ENCODE measurements at regions not wholly inside any gene's neighbourhood (a gene's known extent, or its start where the extent isn't known, plus 50 kb on each side); places are given as distances from the start of the nearest gene placed in this dataset.

- Histone ChIP-seq H3K27ac (no peak overlapping the region), H3K36me3 (no peaks in the 10 kb centered on the region), H3K9me3 (no peaks in the 10 kb centered on the region), H3K27me3 (no peaks in the 10 kb centered on the region), H3K4me1 (no peaks in the 10 kb centered on the region), H3K4me3 (no peak overlapping the region)
- TF ChIP-seq EP300 (IDR thresholded peaks at IDR 0.05): no peak
- TF ChIP-seq, protein P1, sequence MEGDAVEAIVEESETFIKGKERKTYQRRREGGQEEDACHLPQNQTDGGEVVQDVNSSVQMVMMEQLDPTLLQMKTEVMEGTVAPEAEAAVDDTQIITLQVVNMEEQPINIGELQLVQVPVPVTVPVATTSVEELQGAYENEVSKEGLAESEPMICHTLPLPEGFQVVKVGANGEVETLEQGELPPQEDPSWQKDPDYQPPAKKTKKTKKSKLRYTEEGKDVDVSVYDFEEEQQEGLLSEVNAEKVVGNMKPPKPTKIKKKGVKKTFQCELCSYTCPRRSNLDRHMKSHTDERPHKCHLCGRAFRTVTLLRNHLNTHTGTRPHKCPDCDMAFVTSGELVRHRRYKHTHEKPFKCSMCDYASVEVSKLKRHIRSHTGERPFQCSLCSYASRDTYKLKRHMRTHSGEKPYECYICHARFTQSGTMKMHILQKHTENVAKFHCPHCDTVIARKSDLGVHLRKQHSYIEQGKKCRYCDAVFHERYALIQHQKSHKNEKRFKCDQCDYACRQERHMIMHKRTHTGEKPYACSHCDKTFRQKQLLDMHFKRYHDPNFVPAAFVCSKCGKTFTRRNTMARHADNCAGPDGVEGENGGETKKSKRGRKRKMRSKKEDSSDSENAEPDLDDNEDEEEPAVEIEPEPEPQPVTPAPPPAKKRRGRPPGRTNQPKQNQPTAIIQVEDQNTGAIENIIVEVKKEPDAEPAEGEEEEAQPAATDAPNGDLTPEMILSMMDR (IDR thresholded peaks at IDR 0.05): no peak
- no peak for TF ChIP-seq POLR2A (IDR thresholded peaks at IDR 0.05)
- no peak for DNase-seq (ENCODE audit: low spot score in 2 of 2)
- WGBS, 2 donors: 0% methylated on average over 1 of the region's 1 CpG
Observed at GRCh38 chr5:126104951-126105350, 318.3 kb upstream of the GRAMD2B start.

GRCh38 chr5:126106029-126106428 is 317.2 kb upstream of the GRAMD2B start:
- H3K36me3 ChIP-seq: no peaks in the 10 kb centered on the region
- WGBS, 2 donors: 59 to 73% methylated on average over 3 of the region's 3 CpGs
- H3K27me3 ChIP-seq: no peaks in the 10 kb centered on the region
- DNase-seq (ENCODE audit: low spot score in 2 of 2): no peak
- no peak overlapping the region for H3K4me3 ChIP-seq
- no peaks in the 10 kb centered on the region for H3K9me3 ChIP-seq
- no peak overlapping the region for H3K27ac ChIP-seq
- no peaks in the 10 kb centered on the region for H3K4me1 ChIP-seq
- TF ChIP-seq EP300 (IDR thresholded peaks at IDR 0.05): no peak
- no peak for TF ChIP-seq POLR2A (IDR thresholded peaks at IDR 0.05)

GRCh38 chr5:126107381-126107780 is 315.8 kb upstream of the GRAMD2B start:
- no peak for TF ChIP-seq POLR2A (IDR thresholded peaks at IDR 0.05)
- TF ChIP-seq EP300 (IDR thresholded peaks at IDR 0.05): no peak
- TF ChIP-seq, protein P1 (IDR thresholded peaks at IDR 0.05): no peak
- H3K4me1 ChIP-seq: no peaks in the 10 kb centered on the region
- 93 to 97% methylated on average over 2 of the region's 2 CpGs for WGBS, 2 donors
- no peak overlapping the region for H3K27ac ChIP-seq
- peaks cover 0 to 6% (median 0%) of the 10 kb centered on the region in 4 donors for H3K9me3 ChIP-seq
- H3K4me3 ChIP-seq: no peak overlapping the region
- H3K27me3 ChIP-seq: no peaks in the 10 kb centered on the region
- H3K36me3 ChIP-seq: no peaks in the 10 kb centered on the region
- DNase-seq (ENCODE audit: low spot score in 2 of 2): no peak

- Histone ChIP-seq H3K27me3 (no peaks in the 10 kb centered on the region), H3K4me1 (no peaks in the 10 kb centered on the region), H3K27ac (no peak overlapping the region), H3K9me3 (peaks cover 0 to 16% (median 0%) of the 10 kb centered on the region in 4 donors), H3K36me3 (no peaks in the 10 kb centered on the region), H3K4me3 (no peak overlapping the region)
- no peak for DNase-seq (ENCODE audit: low spot score in 2 of 2)
- WGBS, 2 donors: 28 to 30% methylated on average over 5 of the region's 5 CpGs
- TF ChIP-seq, protein P1 (IDR thresholded peaks at IDR 0.05): no peak
- TF ChIP-seq POLR2A (IDR thresholded peaks at IDR 0.05): no peak
- no peak for TF ChIP-seq EP300 (IDR thresholded peaks at IDR 0.05)
Observed at GRCh38 chr5:126108470-126108869, 314.7 kb upstream of the GRAMD2B start.

- TF ChIP-seq EP300 (IDR thresholded peaks at IDR 0.05): no peak
- TF ChIP-seq, protein P1 (IDR thresholded peaks at IDR 0.05): no peak
- no peak for TF ChIP-seq POLR2A (IDR thresholded peaks at IDR 0.05)
- H3K4me1 ChIP-seq: no peaks in the 10 kb centered on the region
- WGBS, 2 donors: 70 to 76% methylated on average over 2 of the region's 2 CpGs
- no peaks in the 10 kb centered on the region for H3K36me3 ChIP-seq
- peaks cover 0 to 16% (median 0%) of the 10 kb centered on the region in 4 donors for H3K9me3 ChIP-seq
- H3K27ac ChIP-seq: no peak overlapping the region
- no peak for DNase-seq (ENCODE audit: low spot score in 2 of 2)
- no peaks in the 10 kb centered on the region for H3K27me3 ChIP-seq
- H3K4me3 ChIP-seq: no peak overlapping the region
Observed at GRCh38 chr5:126115059-126115629, 308.1 kb upstream of the GRAMD2B start.

Data from tibial nerve (tissue), 4 donors.